ENCODE measurements at regions not wholly inside any gene's neighbourhood (a gene's known extent, or its start where the extent isn't known, plus 50 kb on each side); places are given as distances from the start of the nearest gene placed in this dataset.
"Not testable (repeated sequence)": the region's sequence is repeated elsewhere in the genome, so short reads cannot be mapped to it uniquely, and the experiment has no call there.

GRCh38 chr6:9921366-9921765 is 493.5 kb downstream of the TFAP2A start:
- DNase-seq: no peak

GRCh38 chr6:9914951-9915350 is 499.9 kb downstream of the TFAP2A start:
- no peak for DNase-seq

GRCh38 chr6:9901376-9901775 is 513.5 kb downstream of the TFAP2A start:
- DNase-seq: no peak

GRCh38 chr6:9896806-9897205 is 518.1 kb downstream of the TFAP2A start:
- DNase-seq: no peak

GRCh38 chr6:9890893-9891292 is 524.0 kb downstream of the TFAP2A start:
- DNase-seq: no peak

- DNase-seq: no peak
Observed at GRCh38 chr6:9890469-9890868, 524.4 kb downstream of the TFAP2A start.

GRCh38 chr6:9878535-9878934 is 536.3 kb downstream of the TFAP2A start:
- DNase-seq: no peak

- no peak for DNase-seq
Observed at GRCh38 chr6:9875605-9876353, 539.1 kb downstream of the TFAP2A start.

GRCh38 chr6:9862603-9863167 is 552.2 kb downstream of the TFAP2A start:
- DNase-seq: no peak

GRCh38 chr6:9851541-9852380 is 563.1 kb downstream of the TFAP2A start:
- DNase-seq: no peak

- DNase-seq: no peak
Observed at GRCh38 chr6:9851006-9851405, 563.9 kb downstream of the TFAP2A start.

GRCh38 chr6:9848094-9848493 is 566.8 kb downstream of the TFAP2A start:
- no peak for DNase-seq

GRCh38 chr6:9841886-9842725 is 572.8 kb downstream of the TFAP2A start:
- DNase-seq: no peak

- no peak for DNase-seq
Observed at GRCh38 chr6:9834233-9834632, 580.6 kb downstream of the TFAP2A start.

- no peak for DNase-seq
Observed at GRCh38 chr6:9831783-9832182, 583.1 kb downstream of the TFAP2A start.

- no peak for DNase-seq
Observed at GRCh38 chr6:9830808-9831207, 584.1 kb downstream of the TFAP2A start.

GRCh38 chr6:9825526-9825925 is 589.3 kb downstream of the TFAP2A start:
- no peak for DNase-seq

- not testable (repeated sequence) for DNase-seq
Observed at GRCh38 chr6:9810727-9811126, 604.1 kb downstream of the TFAP2A start.

- no peak for DNase-seq
Observed at GRCh38 chr6:9810286-9810685, 604.6 kb downstream of the TFAP2A start.

GRCh38 chr6:9806195-9806594 is 608.7 kb downstream of the TFAP2A start:
- DNase-seq: no peak

- DNase-seq: no peak
Observed at GRCh38 chr6:9801249-9801754, 613.6 kb downstream of the TFAP2A start.

- no peak for DNase-seq
Observed at GRCh38 chr6:9799582-9799981, 615.3 kb downstream of the TFAP2A start.

GRCh38 chr6:9796827-9797226 is 618.0 kb downstream of the TFAP2A start:
- no peak for DNase-seq
